Frontal cortex (tissue), 3 donors: ENCODE measurements at regions not wholly inside any gene's neighbourhood (a gene's known extent, or its start where the extent isn't known, plus 50 kb on each side); places are given as distances from the start of the nearest gene placed in this dataset.
"Not testable (repeated sequence)": the region's sequence is repeated elsewhere in the genome, so short reads cannot be mapped to it uniquely, and the experiment has no call there.

Experiments
- DNase-seq, 2 donors: peaks; one replicate each; pipeline ENCODE4 v3.0.0; 2012; ENCODE audit warnings: low spot score in 2 of 2
- FAIRE-seq: peaks from 2 replicates; lab custom pipeline; 2012; peaks lifted over from hg19 to GRCh38; lab: Jason Lieb, UNC
- donor health status: control.
- donor health status: control.
- donor health status: control.

DNA sequence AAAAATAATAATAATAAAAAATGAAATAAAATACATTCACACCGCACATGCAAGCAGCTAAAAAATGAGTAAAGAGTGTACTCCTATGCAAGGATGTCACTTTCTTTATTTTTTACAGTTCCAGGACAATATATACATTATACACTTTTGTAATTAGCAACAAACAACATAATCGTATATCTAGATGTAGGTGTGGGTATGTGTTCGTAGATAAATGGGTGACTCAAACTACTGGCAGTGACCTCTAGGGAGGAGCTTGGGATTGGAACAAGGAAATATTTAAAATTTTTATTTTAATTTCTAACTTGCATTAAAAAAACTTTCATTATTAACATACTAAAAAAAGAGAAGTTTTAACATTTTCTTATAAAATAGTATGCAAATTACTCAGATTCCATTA lies 86.1 kb upstream of the MYLIP start:
- DNase-seq (no peak), FAIRE-seq (no peak)

DNA sequence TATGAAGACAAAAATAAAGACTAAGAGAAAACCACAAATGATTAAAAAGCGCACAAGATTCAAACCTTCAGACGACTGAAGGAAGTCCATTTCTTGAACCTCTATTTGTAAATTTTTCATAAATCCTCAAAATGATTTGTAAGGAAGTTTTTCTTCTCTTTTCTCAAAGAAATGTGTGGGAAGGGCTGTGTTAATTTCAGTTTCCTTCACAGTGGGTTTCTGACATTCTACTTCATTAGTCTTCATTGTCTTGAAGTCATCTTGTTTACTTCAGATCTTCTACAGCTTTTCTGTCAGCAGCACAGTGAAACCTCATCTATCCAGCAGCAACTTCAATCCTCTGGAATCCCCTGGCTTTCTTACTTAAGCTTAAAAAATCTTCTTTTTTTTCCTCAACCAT lies 87.6 kb upstream of the MYLIP start:
- DNase-seq: no peak
- FAIRE-seq: no peak

DNA sequence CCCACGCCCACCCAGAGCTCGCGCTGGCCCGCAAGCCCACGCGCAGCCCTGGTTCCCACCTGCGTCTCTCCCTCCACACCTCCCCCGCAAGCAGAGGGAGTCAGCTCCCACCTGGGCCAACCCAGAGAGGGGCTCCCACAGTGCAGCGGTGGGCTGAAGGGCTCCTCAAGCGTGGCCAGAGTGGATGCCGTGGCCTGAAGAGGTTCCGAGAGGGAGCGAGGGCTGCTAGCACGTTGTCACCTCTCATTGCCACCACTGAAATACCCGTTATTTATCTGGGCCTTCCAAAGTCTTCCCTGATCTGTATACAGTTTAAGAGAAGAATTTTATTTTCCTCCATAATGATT lies 88.3 kb upstream of the MYLIP start:
- FAIRE-seq: no peak
- DNase-seq: no peak

DNA sequence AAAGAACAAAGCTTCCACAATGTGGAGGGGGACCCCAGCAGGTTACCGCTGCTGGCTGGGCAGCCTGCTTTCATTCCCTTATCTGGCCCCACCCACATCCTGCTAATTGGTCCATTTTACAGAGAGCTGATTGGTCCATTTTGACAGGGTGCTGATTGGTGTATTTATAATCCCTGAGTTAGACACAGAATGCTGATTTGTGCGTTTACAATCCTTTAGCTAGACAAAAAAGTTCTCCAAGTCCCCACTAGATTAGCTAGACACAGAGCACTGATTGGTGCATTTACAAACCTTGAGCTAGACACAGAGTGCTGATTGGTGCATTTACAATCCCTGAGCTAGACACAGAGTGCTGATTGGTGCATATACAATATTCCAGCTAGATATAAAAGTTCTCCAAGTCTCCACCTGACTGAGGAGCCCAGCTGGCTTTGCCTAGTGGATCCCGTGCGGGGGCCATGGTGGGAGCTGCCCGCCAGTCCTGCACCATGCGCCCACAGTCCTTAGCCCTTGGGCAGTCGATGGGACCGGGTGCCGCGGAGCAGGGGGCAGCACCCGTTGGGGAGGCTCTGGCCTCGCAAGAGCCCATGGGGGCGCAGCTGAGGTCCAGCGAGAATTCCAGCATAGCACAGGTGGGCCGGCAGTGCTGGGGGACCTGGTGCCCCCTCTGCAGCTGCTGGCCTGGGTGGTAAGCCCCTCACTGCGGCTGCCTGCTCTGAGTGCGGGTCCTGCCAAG lies 88.8 kb upstream of the MYLIP start:
- FAIRE-seq, DNase-seq: not testable (repeated sequence)

DNA sequence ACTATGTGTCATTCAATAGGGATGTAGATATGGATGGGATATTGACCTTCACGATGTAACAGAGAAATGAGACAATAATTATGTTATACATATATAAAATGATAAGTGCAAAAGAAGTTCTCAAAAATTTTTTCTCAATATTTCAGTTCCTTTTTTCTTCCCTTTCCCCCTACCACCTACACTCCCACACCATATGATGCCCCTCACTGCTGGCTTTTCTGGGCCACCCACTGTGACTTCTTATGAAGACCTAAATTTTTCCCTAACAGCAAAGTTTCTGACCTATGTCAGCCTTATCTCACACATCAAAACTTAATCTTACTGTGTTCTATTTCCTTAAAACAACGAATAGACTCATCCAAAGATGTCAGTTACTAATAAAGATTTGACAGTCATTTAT lies 89.9 kb upstream of the MYLIP start:
- DNase-seq (no peak), FAIRE-seq (no peak)

DNA sequence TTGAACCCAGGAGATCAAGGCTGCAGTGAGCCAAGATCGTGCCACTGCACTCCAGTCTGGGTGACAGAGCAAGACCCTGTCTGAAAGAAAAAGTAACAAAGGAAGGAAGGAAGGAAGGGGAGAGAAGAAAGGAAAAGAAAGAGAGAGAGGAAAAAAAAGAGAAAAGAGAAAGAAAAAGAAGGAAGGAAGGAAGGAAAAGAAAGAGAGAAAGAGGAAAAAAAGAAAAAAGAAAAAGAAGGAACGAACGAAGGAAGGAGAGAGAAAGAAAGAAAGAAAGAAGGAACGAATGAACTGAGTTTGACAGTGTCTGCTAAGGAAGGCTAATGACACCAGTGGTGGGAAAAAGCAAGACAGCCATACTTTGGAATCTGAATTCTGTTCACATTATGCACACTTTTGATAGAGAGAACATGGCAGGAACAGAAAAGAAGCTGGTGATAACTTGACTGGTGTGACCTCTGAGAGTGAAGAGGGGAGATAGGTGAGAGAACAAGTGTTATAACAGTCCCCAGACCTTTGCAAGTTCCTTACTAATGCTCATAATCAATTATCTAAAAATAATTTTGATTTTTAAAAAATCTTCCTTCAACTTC lies 93.3 kb upstream of the MYLIP start:
- no peak for DNase-seq
- FAIRE-seq: no peak

DNA sequence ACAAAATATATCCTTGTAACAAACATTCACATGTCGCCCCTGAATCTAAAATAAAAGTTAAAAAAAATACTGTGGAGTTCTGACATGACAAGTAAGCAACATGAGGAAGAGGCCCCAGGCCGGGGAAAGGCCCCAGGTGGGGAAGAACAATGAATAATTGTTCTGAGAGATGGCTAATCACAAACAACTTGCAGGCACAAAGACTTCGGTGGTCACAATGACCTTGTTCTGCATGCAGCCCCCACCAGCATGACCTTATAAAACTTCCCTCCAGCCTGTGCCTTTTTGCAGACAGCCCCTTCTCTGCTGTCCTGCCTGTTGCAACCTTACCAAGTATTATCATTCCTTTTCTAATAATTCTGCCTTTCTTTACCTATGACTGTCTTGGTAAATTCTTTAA lies 95.7 kb upstream of the MYLIP start:
- DNase-seq (no peak), FAIRE-seq (no peak)

DNA sequence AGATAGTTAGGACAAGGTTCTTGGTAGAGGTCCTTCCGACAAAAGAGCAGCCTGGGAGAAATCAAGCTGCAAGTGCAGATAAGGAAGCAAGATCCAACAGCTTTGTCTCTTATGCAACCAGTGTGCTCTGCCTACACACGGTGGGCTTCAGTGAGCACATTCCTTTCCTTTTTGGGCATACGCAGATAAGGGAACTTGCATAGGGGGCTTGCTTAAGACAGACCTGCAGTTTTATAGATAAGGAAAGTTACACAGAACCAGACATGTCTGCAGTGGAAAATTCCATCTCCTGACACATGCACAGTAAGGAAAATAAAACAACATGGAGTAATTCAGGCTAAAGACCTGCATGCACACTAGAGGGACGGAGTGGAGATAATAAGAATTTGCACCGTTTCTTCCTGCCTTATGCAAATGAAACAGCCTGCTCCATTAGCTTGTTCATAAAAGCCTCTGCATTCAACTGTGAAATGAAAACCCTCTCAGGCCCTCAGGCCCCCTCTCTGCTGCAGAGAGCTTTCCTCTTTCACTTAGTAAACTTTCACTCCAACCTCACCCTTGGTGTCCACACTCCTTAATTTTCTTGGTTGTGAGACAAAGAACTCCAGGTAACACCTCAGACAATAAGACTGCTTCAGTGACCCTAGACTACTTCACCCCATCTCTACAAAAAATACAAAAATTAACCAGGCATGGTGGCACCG lies 97.5 kb upstream of the MYLIP start:
- FAIRE-seq: no peak
- no peak for DNase-seq

DNA sequence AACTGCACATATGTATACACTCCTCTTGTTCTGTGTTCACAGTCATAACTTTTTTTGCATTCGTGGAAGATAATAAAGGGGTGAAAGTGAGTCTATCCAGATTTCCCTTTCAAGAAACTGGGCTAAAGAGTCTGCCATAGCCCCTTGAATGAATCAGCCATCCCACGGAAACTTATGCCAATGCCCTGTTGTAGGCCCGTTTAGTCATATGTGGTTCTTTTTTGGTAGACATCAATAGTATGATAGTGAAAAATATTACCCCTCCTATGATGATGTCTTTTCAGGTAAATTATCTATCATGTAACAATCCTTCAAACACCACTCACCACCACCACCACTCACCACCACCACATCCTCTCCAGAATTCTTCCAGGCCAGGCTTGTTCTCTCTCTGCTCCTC lies 99.9 kb upstream of the MYLIP start:
- no peak for FAIRE-seq
- no peak for DNase-seq

DNA sequence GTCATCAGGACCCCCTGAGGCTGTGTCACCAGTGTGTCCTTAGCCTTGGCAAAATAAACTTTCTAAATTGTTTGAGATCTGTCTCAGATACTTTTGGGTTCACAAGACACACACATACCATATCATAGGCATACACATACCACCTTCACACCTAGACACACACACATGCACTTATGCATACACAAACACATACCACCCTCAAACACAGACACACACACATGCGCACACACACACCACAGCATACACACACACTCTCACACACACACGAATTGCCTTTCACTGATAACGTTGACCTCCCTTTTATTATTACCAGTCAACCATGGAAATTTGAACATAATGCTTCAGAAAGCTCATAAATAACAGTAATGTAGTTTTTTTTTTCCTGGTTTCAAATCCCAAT lies 108.6 kb upstream of the MYLIP start:
- DNase-seq: no peak
- FAIRE-seq: no peak

DNA sequence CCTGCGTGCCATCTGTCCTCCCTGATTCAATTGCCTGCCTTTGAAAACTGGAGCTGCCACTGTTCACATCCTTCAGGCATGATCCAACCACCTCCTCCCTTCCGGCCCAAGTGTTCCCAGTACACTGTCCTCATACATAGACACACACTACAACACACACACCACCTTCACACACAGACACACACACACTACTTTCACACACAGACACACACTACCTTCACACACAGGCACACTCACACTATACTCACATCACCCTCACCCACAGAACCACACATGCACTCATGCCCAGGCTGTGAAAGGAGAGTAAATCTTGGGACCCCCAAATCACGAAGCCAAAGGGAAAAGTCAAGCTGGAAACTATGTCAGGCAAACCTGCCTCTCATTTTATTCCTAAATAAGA lies 109.4 kb upstream of the MYLIP start:
- no peak for FAIRE-seq
- no peak for DNase-seq

DNA sequence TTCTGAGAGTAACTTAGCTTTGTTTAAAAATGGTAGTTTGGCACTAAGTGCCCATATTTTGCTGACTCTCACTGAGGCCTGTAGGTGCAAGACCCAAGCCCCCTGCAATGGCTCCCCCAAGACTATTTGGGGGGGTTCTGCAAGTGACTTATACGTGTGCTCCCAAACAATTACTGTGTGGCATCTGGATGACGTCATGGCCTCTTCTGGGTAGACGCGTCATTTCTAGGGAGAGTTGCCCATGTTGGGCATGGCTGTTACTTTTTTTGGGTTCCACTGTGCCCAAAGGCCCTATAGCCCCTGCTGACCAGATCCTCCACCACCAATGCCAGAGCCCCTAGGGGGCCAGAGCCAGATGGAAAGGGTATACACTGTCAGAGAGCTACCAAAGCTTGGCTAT lies 110.3 kb upstream of the MYLIP start:
- no peak for FAIRE-seq
- no peak for DNase-seq

DNA sequence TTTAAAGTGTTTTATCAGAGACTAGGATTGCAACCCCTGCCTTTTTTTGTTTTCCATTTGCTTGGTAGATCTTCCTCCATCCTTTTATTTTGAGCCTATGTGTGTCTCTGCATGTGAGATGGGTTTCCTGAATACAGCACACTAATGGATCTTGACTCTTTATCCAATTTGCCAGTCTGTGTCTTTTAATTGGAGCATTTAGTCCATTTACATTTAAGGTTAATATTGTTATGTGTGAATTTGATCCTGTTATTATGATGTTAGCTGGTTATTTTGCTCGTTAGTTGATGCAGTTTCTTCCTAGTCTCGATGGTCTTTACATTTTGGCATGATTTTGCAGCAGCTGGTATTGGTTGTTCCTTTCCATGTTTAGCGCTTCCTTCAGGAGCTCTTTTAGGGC lies 114.6 kb upstream of the MYLIP start:
- not testable (repeated sequence) for DNase-seq, FAIRE-seq

DNA sequence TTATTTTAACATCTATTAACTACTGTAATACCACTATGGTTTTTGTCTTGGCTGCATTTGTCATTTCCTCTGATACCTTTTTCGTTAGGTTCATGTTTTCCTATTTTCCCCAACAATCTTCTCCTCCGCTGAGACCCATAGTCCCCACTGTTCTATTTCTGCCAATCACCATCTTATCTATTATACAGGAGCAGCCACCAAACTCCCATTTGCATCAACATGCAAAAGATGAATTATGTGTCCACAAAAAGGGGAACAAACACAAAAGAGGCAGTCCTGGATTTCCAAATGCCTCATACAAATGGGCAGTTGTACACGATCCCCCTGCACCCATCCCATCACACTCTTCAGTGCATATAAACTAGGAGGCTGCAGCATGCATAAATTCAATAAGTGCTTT lies 121.7 kb upstream of the MYLIP start:
- FAIRE-seq: no peak
- DNase-seq: no peak

DNA sequence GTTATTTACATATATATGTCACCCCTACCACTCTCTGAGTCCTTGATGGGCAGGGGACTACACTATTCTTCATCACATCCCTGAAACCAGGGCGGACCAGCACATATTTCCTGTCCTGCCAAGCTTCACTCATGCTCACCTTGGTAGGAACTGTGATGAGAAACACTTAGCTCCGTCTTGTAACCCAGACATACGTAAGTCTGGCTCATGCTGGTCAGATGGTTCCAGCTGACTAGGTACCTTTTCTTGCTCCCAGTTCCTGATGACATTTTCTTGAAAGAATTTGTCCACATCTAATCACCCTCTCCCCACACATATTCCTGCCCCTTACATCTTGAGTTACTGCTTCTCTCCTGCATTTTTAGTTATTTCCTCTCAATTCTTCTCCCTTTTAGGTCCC lies 122.2 kb upstream of the MYLIP start:
- DNase-seq: no peak
- FAIRE-seq: no peak

DNA sequence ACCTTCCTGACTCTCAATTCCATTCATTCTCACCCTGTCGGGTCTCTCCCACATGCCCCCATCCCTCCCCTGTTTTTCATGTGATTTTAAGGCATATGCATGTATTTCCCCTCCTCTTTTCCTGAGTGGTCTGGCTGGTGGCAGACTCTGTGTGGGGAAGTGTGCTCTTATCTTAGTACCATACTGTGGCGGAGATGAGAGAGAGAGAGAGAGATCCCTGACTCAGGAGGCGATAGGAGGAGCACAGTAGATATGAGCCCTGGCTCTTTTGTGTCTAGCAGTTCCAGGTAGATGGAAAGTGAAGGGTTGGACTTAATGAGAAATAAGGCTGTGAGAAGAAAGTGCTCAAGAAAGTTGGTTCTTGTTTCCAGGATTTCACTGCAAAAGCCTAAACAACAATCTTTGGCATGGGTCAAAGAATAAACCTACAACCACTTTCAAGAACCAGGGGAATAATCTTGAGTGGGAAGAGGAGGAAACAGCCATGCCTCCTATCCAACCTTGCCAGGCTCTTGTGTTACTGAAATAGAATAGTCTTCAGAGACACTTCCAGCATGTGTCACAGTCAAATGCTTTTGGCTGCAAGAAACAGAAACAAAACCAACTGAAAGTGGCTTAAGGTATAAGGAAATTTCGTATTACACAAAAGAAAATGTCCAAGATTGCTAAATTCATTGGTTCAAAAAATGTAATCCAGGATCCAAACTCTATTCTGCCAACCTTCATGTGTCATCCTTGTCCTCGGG lies 123.8 kb upstream of the MYLIP start:
- FAIRE-seq: no peak
- no peak for DNase-seq

DNA sequence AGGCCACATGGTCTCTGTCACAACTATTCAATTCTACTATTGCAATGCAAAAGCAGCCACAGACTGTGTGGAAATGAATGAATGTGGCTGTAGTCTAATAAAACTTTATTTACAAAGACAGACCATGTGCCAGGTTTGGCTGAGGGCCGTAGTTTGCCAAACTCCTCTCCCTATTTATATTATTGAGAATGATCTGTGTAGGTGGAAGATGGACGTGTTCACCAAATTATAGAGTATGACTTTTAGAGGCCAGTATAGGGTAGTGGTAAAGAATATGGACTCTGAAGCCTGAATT lies 125.7 kb upstream of the MYLIP start:
- DNase-seq: no peak
- FAIRE-seq: no peak

DNA sequence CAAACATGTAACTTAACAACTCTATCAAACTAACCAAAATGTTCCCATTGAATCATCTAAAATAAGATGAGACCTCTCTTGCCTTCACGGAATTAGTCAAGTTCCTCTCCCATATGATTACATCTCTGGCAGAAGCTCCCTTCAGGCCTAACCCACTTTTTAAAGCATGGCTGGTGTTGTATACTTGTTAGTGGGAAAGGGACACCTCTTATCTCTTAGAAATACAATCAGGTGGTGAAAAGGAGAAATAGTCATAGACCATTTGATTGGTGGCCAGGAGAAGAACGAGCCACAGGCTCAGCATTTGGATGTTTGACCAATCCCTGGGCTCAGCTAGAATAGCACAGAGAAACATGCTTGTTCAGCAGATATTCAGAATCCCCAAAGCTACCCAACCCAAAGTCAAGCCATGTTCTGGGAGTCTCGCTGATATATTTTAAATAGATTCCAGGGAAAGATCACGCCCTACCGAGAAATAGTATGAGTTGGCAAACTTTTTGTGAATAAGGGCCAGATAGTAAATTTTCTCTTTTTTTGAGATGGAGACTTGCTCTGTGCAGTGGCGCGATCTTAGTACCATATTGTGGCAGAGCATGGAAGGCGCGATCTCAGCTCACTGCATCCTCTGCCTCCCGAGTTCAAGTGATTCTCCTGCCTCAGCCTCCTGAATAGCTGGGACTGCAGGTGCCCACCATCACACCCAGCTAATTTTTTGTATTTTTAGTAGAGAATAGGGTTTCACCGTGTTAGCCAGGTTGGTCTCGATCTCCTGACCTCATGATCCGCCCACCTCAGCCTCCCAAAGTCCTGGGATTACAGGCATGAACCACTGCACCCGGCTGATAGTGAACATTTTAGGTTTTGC lies 126.3 kb upstream of the MYLIP start:
- DNase-seq (no peak), FAIRE-seq (no peak)

DNA sequence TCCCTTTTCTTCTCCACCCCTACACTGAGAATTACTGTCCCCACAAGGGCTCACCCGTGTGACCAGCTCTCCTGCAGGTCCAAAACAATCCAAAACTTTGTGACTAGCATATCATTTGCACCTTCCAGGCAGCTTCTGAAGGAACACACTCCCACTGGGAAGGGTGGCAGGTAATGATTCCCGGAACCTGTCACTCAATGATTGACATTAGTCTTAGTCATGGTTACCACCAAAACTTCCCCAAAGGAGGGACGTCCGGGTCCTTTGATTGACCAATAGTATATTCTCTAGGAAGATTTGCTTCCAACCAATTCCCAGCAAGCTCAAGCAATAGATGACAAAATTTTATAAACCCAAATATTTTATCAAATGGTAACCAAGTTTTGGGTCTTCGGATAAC lies 127.7 kb upstream of the MYLIP start:
- DNase-seq (no peak), FAIRE-seq (no peak)

DNA sequence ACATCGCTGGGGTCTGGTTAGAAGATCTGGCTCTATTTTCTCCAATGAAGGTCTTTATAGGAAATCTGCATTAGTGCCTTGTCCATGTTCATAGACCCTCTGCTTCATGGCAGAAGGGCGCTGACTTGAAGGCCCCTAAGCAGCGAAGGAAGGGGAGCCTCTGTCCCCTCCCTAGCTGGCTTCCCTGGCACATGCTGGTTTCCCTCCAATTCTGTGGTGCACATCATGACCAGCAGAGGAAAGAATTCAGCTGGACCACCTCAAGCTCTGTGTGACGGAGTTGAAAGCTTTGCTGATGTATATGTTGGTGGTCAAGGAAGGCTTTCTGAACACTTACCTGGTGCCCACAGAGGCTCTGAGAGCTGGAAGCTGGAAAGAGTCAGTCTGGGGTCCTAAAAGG lies 129.7 kb upstream of the MYLIP start:
- no peak for FAIRE-seq

More for the DNA sequence above, 129.7 kb upstream of the MYLIP start:
- DNase-seq: no peak
